HL-60 (cell line): ENCODE measurements at regions not wholly inside any gene's neighbourhood (a gene's known extent, or its start where the extent isn't known, plus 50 kb on each side); places are given as distances from the start of the nearest gene placed in this dataset.

ENCODE experiments used
- CTCF ChIP-seq: IDR thresholded peaks from one replicate; pipeline ENCODE4 v1.5.1; 2011; ENCODE audit warnings: low read length, control low read depth, inconsistent platforms; ENCODE audit not compliant: insufficient read depth
- POLR2AphosphoS5 ChIP-seq: IDR thresholded peaks from 2 replicates; pipeline ENCODE4 v1.6.1; 2012; ENCODE audit warnings: low read depth

- TF ChIP-seq CTCF (no peak), POLR2AphosphoS5 (no peak)
Observed at GRCh38 chr4:57401586-57401985, 291.4 kb upstream of the IGFBP7 start.
